PC-3 (cell line): ENCODE measurements at regions not wholly inside any gene's neighbourhood (a gene's known extent, or its start where the extent isn't known, plus 50 kb on each side); places are given as distances from the start of the nearest gene placed in this dataset.

Experiments used
- ATAC-seq: fragments of 200-7000 bp; cut with Tn5 transposase; 2 replicates; pipeline ENCODE4 v1.9.1; 2020; ENCODE audit warnings: mild to moderate bottlenecking, moderate library complexity
- BruUV-seq: library from RNA; stranded (reverse); fragments of 400-500 nt; replicated peaks from 2 replicates; lab custom pipeline; 2021; lab: Mats Ljungman, UMichigan
- CTCF ChIA-PET: fragments of 300-600 bp; sonication (Branson Sonifier 250); formaldehyde crosslinking; loops from one replicate; lab custom pipeline; 2022; ENCODE audit warnings: antibody characterized with exemption; lab: Charles Lee
- POLR2A ChIA-PET: fragments of 300-600 bp; sonication (Branson Sonifier 250); formaldehyde crosslinking; loops from one replicate; lab custom pipeline; 2022; ENCODE audit warnings: antibody characterized with exemption; ENCODE audit not compliant: unreplicated experiment; lab: Charles Lee
- DNase-seq: peaks from one replicate; pipeline ENCODE4 v3.0.0-alpha.2; 2015
- H2AFZ ChIP-seq: fragments of 300-600 bp; sonication (generic); 2 replicates; pipeline ENCODE4 v1.6.0; 2016; ENCODE audit warnings: antibody characterized with exemption, low read length
- H3F3A ChIP-seq: fragments of 300-600 bp; sonication (generic); one replicate; pipeline ENCODE4 v1.6.0; 2017; ENCODE audit warnings: antibody characterized with exemption, low read length, control low read depth, mild to moderate bottlenecking; ENCODE audit not compliant: unreplicated experiment
- H3K27ac ChIP-seq: fragments of 300-600 bp; sonication (generic); 2 replicates; pipeline ENCODE4 v1.5.1; 2016; ENCODE audit warnings: mild to moderate bottlenecking, low read length
- H3K27me3 ChIP-seq: fragments of 300-600 bp; sonication (generic); 2 replicates; pipeline ENCODE4 v1.6.1; 2016; ENCODE audit warnings: low read length, mixed read lengths
- H3K36me3 ChIP-seq: fragments of 300-600 bp; sonication (generic); 2 replicates; pipeline ENCODE4 v1.6.1; 2016; ENCODE audit warnings: low read depth, mixed run types, low read length, mixed read lengths
- H3K4me1 ChIP-seq: fragments of 300-600 bp; sonication (generic); 2 replicates; pipeline ENCODE4 v1.5.1; 2016; ENCODE audit warnings: low read length; ENCODE audit not compliant: insufficient read depth
- H3K4me2 ChIP-seq: fragments of 300-600 bp; sonication (generic); 2 replicates; pipeline ENCODE4 v1.6.0; 2016; ENCODE audit warnings: low read length
- H3K4me3 ChIP-seq: fragments of 300-600 bp; sonication (generic); 2 replicates; pipeline ENCODE4 v1.5.1; 2016; ENCODE audit warnings: mild to moderate bottlenecking, low read length, mixed read lengths
- H3K79me2 ChIP-seq: fragments of 300-600 bp; sonication (generic); 2 replicates; pipeline ENCODE4 v1.6.1; 2017; ENCODE audit warnings: low read length, mixed read lengths
- H3K9ac ChIP-seq: fragments of 300-600 bp; sonication (generic); 2 replicates; pipeline ENCODE4 v1.6.0; 2016; ENCODE audit warnings: mild to moderate bottlenecking, low read length
- H3K9me2 ChIP-seq: fragments of 300-600 bp; sonication (generic); replicated peaks from 2 replicates; pipeline ENCODE4 v1.6.1; 2016; ENCODE audit warnings: mixed run types, low read length, mixed read lengths
- H3K9me3 ChIP-seq: fragments of 300-600 bp; sonication (generic); 2 replicates; pipeline ENCODE4 v1.6.1; 2016; ENCODE audit warnings: low read length, mixed read lengths
- H4K20me1 ChIP-seq: fragments of 300-600 bp; sonication (generic); 2 replicates; pipeline ENCODE4 v1.6.1; 2016; ENCODE audit warnings: low read length, mixed read lengths
- CTCF ChIP-seq: fragments of 300-600 bp; sonication (generic); conservative IDR thresholded peaks from 2 replicates; pipeline ENCODE4 v1.5.1; 2017; ENCODE audit warnings: antibody characterized with exemption, low read depth, mild to moderate bottlenecking, low read length
- EZH2 ChIP-seq: fragments of 300-600 bp; sonication (generic); IDR thresholded peaks from one replicate; pipeline ENCODE4 v1.6.1; 2017; ENCODE audit warnings: antibody characterized with exemption, mild to moderate bottlenecking, low read length; ENCODE audit not compliant: unreplicated experiment
- EZH2phosphoT487 ChIP-seq: fragments of 300-600 bp; sonication (generic); IDR thresholded peaks from 2 replicates; pipeline ENCODE4 v1.6.1; 2018; ENCODE audit warnings: mild to moderate bottlenecking, antibody characterized with exemption, low read length, borderline replicate concordance
- intact Hi-C: fragments of 100-400 bp; cut with micrococcal nuclease; formaldehyde crosslinking; loops from 2 replicates; pipeline ENCODE4 v1.9.0; 2023

GRCh38 chr4:36722986-36723385 is 441.6 kb downstream of the DTHD1 start:
- H3K27ac ChIP-seq = no peak overlapping the region
- CTCF ChIA-PET = interaction anchor here (0.6 kb wide), 1 partner anchor 52 kb away, joined by 7 read pairs; no protein-coding TSS in a partner anchor
- DNase-seq (no peak), ATAC-seq (no peak)
- TF ChIP-seq CTCF (no peak), EZH2 (no peak), EZH2phosphoT487 (no peak)
- intact Hi-C loops = no loop called here
- no TSS peak for BruUV-seq
- no peaks in the 10 kb centered on the region for H3F3A ChIP-seq
- no peaks in the 10 kb centered on the region for H3K9me3 ChIP-seq
- H3K79me2 ChIP-seq = no peaks in the 10 kb centered on the region
- no peaks in the 10 kb centered on the region for H3K36me3 ChIP-seq
- H3K9me2 ChIP-seq = no peaks in the 10 kb centered on the region
- no peak overlapping the region for H3K9ac ChIP-seq
- H3K27me3 ChIP-seq = no peaks in the 10 kb centered on the region
- no peaks in the 10 kb centered on the region for H3K4me1 ChIP-seq
- no peak overlapping the region for H3K4me2 ChIP-seq
- POLR2A ChIA-PET = no interaction called here
- no peak overlapping the region for H2AFZ ChIP-seq
- no peaks in the 10 kb centered on the region for H4K20me1 ChIP-seq
- H3K4me3 ChIP-seq = no peak overlapping the region

- H3K27me3 ChIP-seq = no peaks in the 10 kb centered on the region
- no peak overlapping the region for H2AFZ ChIP-seq
- intact Hi-C loops = no loop called here
- ATAC-seq (no peak), DNase-seq (no peak)
- no peak overlapping the region for H3K27ac ChIP-seq
- no peak overlapping the region for H3K4me3 ChIP-seq
- ChIA-PET POLR2A (no interaction called here), CTCF (no interaction called here)
- no peaks in the 10 kb centered on the region for H3K9me2 ChIP-seq
- no peak for TF ChIP-seq CTCF
- no peak for TF ChIP-seq EZH2
- TF ChIP-seq EZH2phosphoT487 = no peak
- no peak overlapping the region for H3K4me2 ChIP-seq
- no peaks in the 10 kb centered on the region for H3F3A ChIP-seq
- no TSS peak for BruUV-seq
- H3K9ac ChIP-seq = no peak overlapping the region
- no peaks in the 10 kb centered on the region for H3K4me1 ChIP-seq
- H4K20me1 ChIP-seq = no peaks in the 10 kb centered on the region
- no peaks in the 10 kb centered on the region for H3K9me3 ChIP-seq
- H3K79me2 ChIP-seq = no peaks in the 10 kb centered on the region
- no peaks in the 10 kb centered on the region for H3K36me3 ChIP-seq
Observed at GRCh38 chr4:36734334-36734733, 452.9 kb downstream of the DTHD1 start.

- ATAC-seq = no peak
- Histone ChIP-seq H3F3A (no peaks in the 10 kb centered on the region), H3K79me2 (no peaks in the 10 kb centered on the region), H3K9me2 (no peaks in the 10 kb centered on the region), H2AFZ (no peak overlapping the region), H3K9ac (no peak overlapping the region), H3K4me2 (no peak overlapping the region), H3K27ac (no peak overlapping the region), H4K20me1 (no peaks in the 10 kb centered on the region), H3K36me3 (no peaks in the 10 kb centered on the region), H3K4me1 (no peaks in the 10 kb centered on the region), H3K27me3 (no peaks in the 10 kb centered on the region), H3K9me3 (no peaks in the 10 kb centered on the region), H3K4me3 (no peak overlapping the region)
- no peak for DNase-seq
- no TSS peak for BruUV-seq
- intact Hi-C loops = no loop called here
- CTCF ChIA-PET = no interaction called here
- TF ChIP-seq CTCF (no peak), EZH2 (no peak), EZH2phosphoT487 (no peak)
- POLR2A ChIA-PET = no interaction called here
Observed at GRCh38 chr4:36737691-36738090, 456.3 kb downstream of the DTHD1 start.
